ENCODE measurements at regions not wholly inside any gene's neighbourhood (a gene's known extent, or its start where the extent isn't known, plus 50 kb on each side); places are given as distances from the start of the nearest gene placed in this dataset.

- CTCF ChIA-PET: no interaction called here
- DNase-seq (ENCODE audit: extremely low spot score): no peak
- no peak for TF ChIP-seq ELF4 (IDR thresholded peaks at IDR 0.05)
- no peak for TF ChIP-seq ARNT (IDR thresholded peaks at IDR 0.05)
- TF ChIP-seq LEF1 (IDR thresholded peaks at IDR 0.05; ENCODE audit: borderline replicate concordance): no peak
- TF ChIP-seq CTBP1 (IDR thresholded peaks at IDR 0.05; ENCODE audit: borderline replicate concordance): no peak
- no peak for TF ChIP-seq HDGF (IDR thresholded peaks at IDR 0.05; ENCODE audit: borderline replicate concordance)
- no peak for TF ChIP-seq FOXM1 (IDR thresholded peaks at IDR 0.05; ENCODE audit: borderline replicate concordance)
- TF ChIP-seq SP1 (IDR thresholded peaks at IDR 0.05): no peak
- POLR2A ChIA-PET: no interaction called here
Observed at GRCh38 chr4:129248621-129249020, 152.7 kb downstream of the C4orf33 start.

- ChIA-PET CTCF (no interaction called here), POLR2A (no interaction called here)
- TF ChIP-seq ZNF384 (IDR thresholded peaks at IDR 0.05): no peak
- no peak for TF ChIP-seq ARNT (IDR thresholded peaks at IDR 0.05)
- no peak for TF ChIP-seq FOXA1 (IDR thresholded peaks at IDR 0.05)
- no peak for TF ChIP-seq BHLHE40 (IDR thresholded peaks at IDR 0.05; ENCODE audit: borderline replicate concordance)
- TF ChIP-seq SUZ12 (IDR thresholded peaks at IDR 0.05): no peak
- no peak for TF ChIP-seq L3MBTL2 (conservative IDR thresholded peaks at IDR 0.05)
- no peak for TF ChIP-seq ELF4 (IDR thresholded peaks at IDR 0.05)
- TF ChIP-seq FOXM1 (IDR thresholded peaks at IDR 0.05; ENCODE audit: borderline replicate concordance): no peak
- TF ChIP-seq HDGF (IDR thresholded peaks at IDR 0.05; ENCODE audit: borderline replicate concordance): no peak
- no peak for TF ChIP-seq PKNOX1 (IDR thresholded peaks at IDR 0.05)
- TF ChIP-seq LEF1 (IDR thresholded peaks at IDR 0.05; ENCODE audit: borderline replicate concordance): no peak
- TF ChIP-seq NFRKB (IDR thresholded peaks at IDR 0.05): no peak
Observed at GRCh38 chr4:129254126-129254525, 158.2 kb downstream of the C4orf33 start.

DNA sequence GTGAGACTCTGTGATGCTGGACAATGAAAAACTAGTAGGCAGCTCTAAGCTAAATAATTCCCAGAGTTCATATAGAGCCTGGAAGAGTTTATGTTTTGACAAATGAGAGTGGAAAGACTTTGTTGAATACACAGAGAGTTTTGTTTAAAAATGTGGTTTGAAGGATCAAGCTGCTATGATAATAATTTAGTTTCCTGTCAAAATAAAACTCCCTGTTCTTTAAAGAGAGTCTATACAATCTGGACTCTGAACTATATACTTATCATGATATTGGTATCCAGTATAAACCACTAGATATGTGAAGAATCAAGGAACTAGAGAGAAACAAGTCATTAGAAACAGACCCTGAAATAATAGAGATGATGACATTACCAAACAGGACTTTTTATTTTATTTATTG, 158.6 kb downstream of the C4orf33 start:
- POLR2A ChIA-PET: no interaction called here
- no peak for DNase-seq (ENCODE audit: extremely low spot score)
- TF ChIP-seq TARDBP (IDR thresholded peaks at IDR 0.05) (no peak), SUZ12 (IDR thresholded peaks at IDR 0.05) (no peak), LEF1 (IDR thresholded peaks at IDR 0.05; ENCODE audit: borderline replicate concordance) (no peak), SP1 (IDR thresholded peaks at IDR 0.05) (no peak), NFRKB (IDR thresholded peaks at IDR 0.05) (no peak), PKNOX1 (IDR thresholded peaks at IDR 0.05) (no peak), FOXA1 (IDR thresholded peaks at IDR 0.05) (no peak), L3MBTL2 (conservative IDR thresholded peaks at IDR 0.05) (no peak), CTBP1 (IDR thresholded peaks at IDR 0.05; ENCODE audit: borderline replicate concordance) (no peak), ZNF384 (IDR thresholded peaks at IDR 0.05) (no peak), BHLHE40 (IDR thresholded peaks at IDR 0.05; ENCODE audit: borderline replicate concordance) (no peak), ARNT (IDR thresholded peaks at IDR 0.05) (no peak), FOXM1 (IDR thresholded peaks at IDR 0.05; ENCODE audit: borderline replicate concordance) (no peak), FOXK2 (IDR thresholded peaks at IDR 0.05) (no peak), HDGF (IDR thresholded peaks at IDR 0.05; ENCODE audit: borderline replicate concordance) (no peak)
- CTCF ChIA-PET: no interaction called here

More at GRCh38 chr4:129254126-129254525, 158.2 kb downstream of the C4orf33 start:
- no peak for DNase-seq (ENCODE audit: extremely low spot score)

- POLR2A ChIA-PET: no interaction called here
- TF ChIP-seq FOXA1 (IDR thresholded peaks at IDR 0.05) (no peak), FOXM1 (IDR thresholded peaks at IDR 0.05; ENCODE audit: borderline replicate concordance) (no peak), NFRKB (IDR thresholded peaks at IDR 0.05) (no peak), TARDBP (IDR thresholded peaks at IDR 0.05) (no peak), L3MBTL2 (conservative IDR thresholded peaks at IDR 0.05) (no peak), LEF1 (IDR thresholded peaks at IDR 0.05; ENCODE audit: borderline replicate concordance) (no peak), CTBP1 (IDR thresholded peaks at IDR 0.05; ENCODE audit: borderline replicate concordance) (no peak), ELF4 (IDR thresholded peaks at IDR 0.05) (no peak), PKNOX1 (IDR thresholded peaks at IDR 0.05) (no peak), SUZ12 (IDR thresholded peaks at IDR 0.05) (no peak), ZNF384 (IDR thresholded peaks at IDR 0.05) (no peak), BHLHE40 (IDR thresholded peaks at IDR 0.05; ENCODE audit: borderline replicate concordance) (no peak), HDGF (IDR thresholded peaks at IDR 0.05; ENCODE audit: borderline replicate concordance) (no peak), SP1 (IDR thresholded peaks at IDR 0.05) (no peak), ARNT (IDR thresholded peaks at IDR 0.05) (no peak), FOXK2 (IDR thresholded peaks at IDR 0.05) (no peak)
- CTCF ChIA-PET: no interaction called here
- no peak for DNase-seq (ENCODE audit: extremely low spot score)
Observed at GRCh38 chr4:129261584-129261983, 165.6 kb downstream of the C4orf33 start.

- DNase-seq (ENCODE audit: extremely low spot score): no peak
- ChIA-PET CTCF (no interaction called here), POLR2A (no interaction called here)
- TF ChIP-seq ARNT (IDR thresholded peaks at IDR 0.05) (no peak), SUZ12 (IDR thresholded peaks at IDR 0.05) (no peak), L3MBTL2 (conservative IDR thresholded peaks at IDR 0.05) (no peak), CTBP1 (IDR thresholded peaks at IDR 0.05; ENCODE audit: borderline replicate concordance) (no peak), FOXA1 (IDR thresholded peaks at IDR 0.05) (no peak), HDGF (IDR thresholded peaks at IDR 0.05; ENCODE audit: borderline replicate concordance) (no peak), ELF4 (IDR thresholded peaks at IDR 0.05) (no peak), SP1 (IDR thresholded peaks at IDR 0.05) (no peak), PKNOX1 (IDR thresholded peaks at IDR 0.05) (no peak), ZNF384 (IDR thresholded peaks at IDR 0.05) (no peak), BHLHE40 (IDR thresholded peaks at IDR 0.05; ENCODE audit: borderline replicate concordance) (no peak), FOXK2 (IDR thresholded peaks at IDR 0.05) (no peak), LEF1 (IDR thresholded peaks at IDR 0.05; ENCODE audit: borderline replicate concordance) (no peak)
Observed at GRCh38 chr4:129264008-129264657, 168.2 kb downstream of the C4orf33 start.

Data from HEK293T (cell line).